NCI-H2171 (cell line): ENCODE measurements at regions not wholly inside any gene's neighbourhood (a gene's known extent, or its start where the extent isn't known, plus 50 kb on each side); places are given as distances from the start of the nearest gene placed in this dataset.
A peak's percentile ranks its signal among the peaks of the same experiment; 100 is the strongest.

ENCODE experiments used
- DNase-seq: peaks from one replicate; lab custom pipeline; 2025; lab: John Stamatoyannopoulos, UW

- DNase-seq, result no peak
Observed at GRCh38 chr17:34140006-34140405, 115.1 kb upstream of the CCL2 start.

- DNase-seq, result no peak
Observed at GRCh38 chr17:34141590-34141989, 113.5 kb upstream of the CCL2 start.

- no peak for DNase-seq
Observed at GRCh38 chr17:34143430-34143829, 111.7 kb upstream of the CCL2 start.

- DNase-seq, result peak; percentile 32
Observed at GRCh38 chr17:34146440-34147043, 108.5 kb upstream of the CCL2 start.

- no peak for DNase-seq
Observed at GRCh38 chr17:34151102-34151501, 104.0 kb upstream of the CCL2 start.

GRCh38 chr17:34153991-34154390 lies 101.1 kb upstream of the CCL2 start:
- no peak for DNase-seq

- no peak for DNase-seq
Observed at GRCh38 chr17:34154961-34155730, 99.9 kb upstream of the CCL2 start.

GRCh38 chr17:34155947-34156346 lies 99.1 kb upstream of the CCL2 start:
- DNase-seq, result no peak

- no peak for DNase-seq
Observed at GRCh38 chr17:34156401-34156740, 98.7 kb upstream of the CCL2 start.

GRCh38 chr17:34156741-34157589 lies 98.1 kb upstream of the CCL2 start:
- DNase-seq, result no peak

- no peak for DNase-seq
Observed at GRCh38 chr17:34161690-34162089, 93.4 kb upstream of the CCL2 start.

GRCh38 chr17:34163123-34163522 lies 92.0 kb upstream of the CCL2 start:
- DNase-seq, result no peak

GRCh38 chr17:34163646-34164045 lies 91.4 kb upstream of the CCL2 start:
- DNase-seq, result no peak

- DNase-seq, result no peak
Observed at GRCh38 chr17:34164837-34165236, 90.2 kb upstream of the CCL2 start.

GRCh38 chr17:34166352-34166751 lies 88.7 kb upstream of the CCL2 start:
- no peak for DNase-seq

- DNase-seq, result no peak
Observed at GRCh38 chr17:34167354-34167753, 87.7 kb upstream of the CCL2 start.

- no peak for DNase-seq
Observed at GRCh38 chr17:34168989-34169388, 86.1 kb upstream of the CCL2 start.

GRCh38 chr17:34169496-34169895 lies 85.6 kb upstream of the CCL2 start:
- DNase-seq, result no peak

GRCh38 chr17:34171245-34171818 lies 83.8 kb upstream of the CCL2 start:
- DNase-seq, result peak; percentile 30

- DNase-seq, result no peak
Observed at GRCh38 chr17:34172390-34172918, 82.6 kb upstream of the CCL2 start.

GRCh38 chr17:34173241-34173640 lies 81.8 kb upstream of the CCL2 start:
- no peak for DNase-seq

- DNase-seq, result no peak
Observed at GRCh38 chr17:34174496-34174895, 80.6 kb upstream of the CCL2 start.
